ENCODE measurements at regions not wholly inside any gene's neighbourhood (a gene's known extent, or its start where the extent isn't known, plus 50 kb on each side); places are given as distances from the start of the nearest gene placed in this dataset.
"Not testable (repeated sequence)": the region's sequence is repeated elsewhere in the genome, so short reads cannot be mapped to it uniquely, and the experiment has no call there.

GRCh38 chr18:28777756-28778155 lies 600.8 kb upstream of the CDH2 start:
- DNase-seq (ENCODE audit: low spot score): no peak

DNA sequence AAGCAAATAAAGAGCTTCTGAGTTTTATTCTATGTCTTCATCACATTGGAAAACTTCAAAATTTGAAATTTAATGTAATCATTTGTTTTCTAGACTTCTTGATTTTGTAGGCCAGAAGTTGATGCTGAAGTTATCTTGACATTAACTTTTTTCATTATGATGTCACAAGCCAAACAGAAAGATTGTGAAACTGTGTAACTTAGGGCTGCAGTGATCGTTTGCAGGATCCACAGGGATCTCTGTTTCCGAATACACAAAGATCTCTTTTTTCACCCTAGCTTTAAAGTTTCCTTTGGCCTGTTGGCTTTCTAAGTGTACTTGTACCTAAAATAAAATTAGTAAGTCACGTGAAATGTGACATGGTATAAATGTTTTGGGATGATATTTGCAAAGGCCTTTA lies 594.9 kb upstream of the CDH2 start:
- no peak for DNase-seq (ENCODE audit: low spot score)

- DNase-seq (ENCODE audit: low spot score): peak; percentile 68
Measured at GRCh38 chr18:28768791-28769768, 592.1 kb upstream of the CDH2 start.

- peak; percentile 89 for DNase-seq (ENCODE audit: low spot score)
Measured at GRCh38 chr18:28767727-28768211, 590.8 kb upstream of the CDH2 start.

GRCh38 chr18:28767201-28767600 lies 590.3 kb upstream of the CDH2 start:
- no peak for DNase-seq (ENCODE audit: low spot score)

DNA sequence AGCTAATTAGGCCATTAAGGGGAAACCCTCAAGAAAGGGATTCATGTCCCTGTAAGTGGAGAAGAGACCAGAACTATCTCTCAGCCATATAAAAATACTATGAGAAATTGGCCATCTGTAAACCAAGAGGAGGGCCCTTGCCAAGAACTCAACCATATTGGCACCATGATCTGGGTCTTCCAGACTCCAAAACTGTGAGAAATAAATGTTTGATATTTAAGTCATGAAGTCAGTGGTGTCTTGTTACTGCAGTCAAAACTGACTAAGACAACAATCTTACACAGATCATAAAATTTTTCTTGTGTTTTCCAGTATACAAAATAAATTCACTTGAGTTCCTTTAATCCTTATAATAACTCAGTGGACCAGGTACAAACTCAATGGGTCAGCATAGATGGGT lies 589.8 kb upstream of the CDH2 start:
- DNase-seq (ENCODE audit: low spot score): no peak

DNA sequence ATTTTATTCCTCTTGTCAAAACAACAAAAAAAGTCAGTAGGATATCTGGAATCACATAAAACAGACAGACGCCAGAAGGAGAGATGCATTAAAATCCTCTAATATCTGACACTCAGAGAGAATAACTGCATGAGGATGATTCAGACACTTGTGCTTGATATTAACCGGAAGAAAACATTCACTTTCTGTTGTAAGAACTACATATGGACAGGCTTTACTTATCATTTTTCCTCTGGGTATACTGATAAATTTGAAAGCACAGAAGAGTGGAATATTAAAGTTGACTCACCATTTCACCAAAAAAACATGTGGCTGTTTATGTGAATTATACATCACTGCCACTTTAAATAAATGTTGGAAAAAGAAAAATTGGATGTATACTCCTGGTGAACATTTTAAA lies 589.1 kb upstream of the CDH2 start:
- DNase-seq (ENCODE audit: low spot score): no peak

DNA sequence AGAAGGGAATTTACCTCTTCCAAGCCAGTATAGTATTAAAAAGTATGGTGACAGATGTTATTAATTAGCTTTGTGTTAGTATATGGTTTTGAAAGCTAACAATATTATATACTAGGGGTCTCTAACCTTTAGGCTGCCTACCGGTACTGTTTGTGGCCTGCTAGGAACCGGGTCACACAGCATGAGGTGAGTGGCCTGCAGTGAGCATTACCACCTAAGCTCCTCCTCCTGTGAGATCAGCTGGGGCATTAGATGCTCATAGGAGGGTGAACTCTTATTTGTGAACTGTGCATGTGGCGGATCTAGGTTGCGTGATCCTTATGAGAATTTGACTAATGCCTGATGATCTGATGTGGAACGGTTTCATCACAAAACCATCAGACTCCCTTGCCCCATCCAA lies 583.4 kb upstream of the CDH2 start:
- no peak for DNase-seq (ENCODE audit: low spot score)

GRCh38 chr18:28757466-28758008 lies 580.6 kb upstream of the CDH2 start:
- DNase-seq (ENCODE audit: low spot score): no peak

DNA sequence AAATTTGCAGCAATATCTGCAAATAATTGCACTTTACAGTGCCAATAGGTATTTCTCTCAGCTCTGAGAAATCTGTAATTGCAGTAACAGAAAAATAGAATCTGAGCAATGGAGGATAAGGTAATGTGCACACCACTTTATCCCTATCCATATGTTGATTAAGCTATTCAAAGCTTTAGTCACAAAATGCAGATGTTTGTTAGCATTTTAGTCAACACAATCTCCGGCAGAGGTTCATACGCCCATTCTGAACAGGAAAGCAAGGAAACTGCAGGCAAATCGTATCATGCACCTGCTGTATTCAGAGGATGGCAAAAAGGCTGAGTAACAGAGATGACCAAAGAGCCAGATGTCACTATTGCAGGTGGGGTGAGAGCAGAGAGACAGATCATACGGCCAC lies 566.2 kb upstream of the CDH2 start:
- no peak for DNase-seq (ENCODE audit: low spot score)

DNA sequence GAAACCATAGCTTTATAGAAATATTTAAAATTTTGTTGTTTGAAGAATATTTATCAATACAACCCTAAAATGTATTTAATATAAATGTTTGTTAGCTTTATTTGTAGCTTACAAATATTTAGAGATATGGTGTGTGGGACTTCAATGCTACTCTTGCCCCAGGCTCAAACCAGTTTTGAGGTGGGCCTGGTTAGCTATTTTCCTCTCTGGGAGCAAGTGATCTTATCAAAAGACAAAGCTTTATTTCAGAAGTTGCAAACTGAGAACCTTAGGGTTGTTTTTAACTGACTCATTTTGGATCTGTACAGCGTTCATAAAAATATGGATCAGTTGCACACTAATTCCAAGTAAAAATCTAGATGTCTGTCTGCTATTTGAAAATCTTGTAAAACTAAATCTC lies 563.6 kb upstream of the CDH2 start:
- no peak for DNase-seq (ENCODE audit: low spot score)

GRCh38 chr18:28736951-28737350 lies 560.0 kb upstream of the CDH2 start:
- no peak for DNase-seq (ENCODE audit: low spot score)

- DNase-seq (ENCODE audit: low spot score): no peak
Measured at GRCh38 chr18:28736223-28736622, 559.3 kb upstream of the CDH2 start.

DNA sequence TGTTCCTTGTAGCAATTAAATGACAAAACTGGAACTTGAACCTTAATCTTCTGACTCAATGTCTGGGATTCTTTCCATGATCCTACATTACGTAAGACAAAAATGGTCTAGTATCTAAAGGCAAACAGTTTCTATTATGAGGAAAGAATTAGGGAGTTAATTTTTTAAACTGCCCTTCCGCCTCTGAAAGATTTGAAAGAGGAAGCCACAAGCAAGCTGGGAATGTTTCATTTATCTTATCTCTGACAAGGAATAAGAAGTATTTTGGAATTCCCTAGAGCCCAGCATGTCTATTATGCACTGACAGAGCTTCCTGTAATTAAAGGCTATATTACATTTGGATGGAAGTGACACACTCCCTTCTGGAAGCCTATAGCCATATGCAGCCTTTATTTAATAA lies 558.8 kb upstream of the CDH2 start:
- peak; percentile 72 for DNase-seq (ENCODE audit: low spot score)

DNA sequence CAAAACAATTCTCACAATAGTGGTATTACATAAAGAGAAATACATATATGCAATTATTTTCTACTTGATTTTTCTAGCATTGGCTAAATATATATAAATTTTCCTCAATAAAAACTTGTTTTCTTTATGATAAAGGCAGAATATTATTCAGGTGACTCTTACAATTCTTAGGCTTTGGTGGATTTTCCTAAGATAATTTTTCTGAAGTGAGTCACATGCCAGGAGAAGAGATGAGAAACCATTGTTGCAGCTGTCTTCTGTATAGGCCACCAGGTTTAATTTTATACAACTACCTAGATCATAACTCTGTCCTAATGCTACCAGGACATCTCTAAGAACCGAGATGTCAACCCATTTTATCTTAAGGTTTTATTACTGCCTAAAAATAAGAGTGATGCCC lies 552.4 kb upstream of the CDH2 start:
- peak; percentile 14 for DNase-seq (ENCODE audit: low spot score)

DNA sequence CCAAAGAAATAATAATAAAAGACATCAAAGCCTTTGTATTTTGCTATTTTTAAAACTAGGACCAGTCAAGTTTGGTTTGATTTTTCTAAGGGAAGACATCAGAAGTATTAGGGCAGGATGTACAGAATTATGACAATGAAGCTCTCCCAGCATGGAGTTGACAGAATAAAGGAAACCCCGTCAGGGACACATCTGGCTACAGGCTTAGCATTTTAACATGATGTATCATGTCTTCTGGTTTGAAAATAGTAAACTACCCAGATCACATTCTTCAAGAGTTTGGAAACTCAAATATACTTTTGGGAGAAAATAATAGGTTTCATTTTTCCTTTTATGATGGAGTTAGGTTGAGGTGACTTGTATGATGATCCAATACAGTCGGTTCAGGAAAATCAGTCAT lies 552.0 kb upstream of the CDH2 start:
- DNase-seq (ENCODE audit: low spot score): no peak

DNA sequence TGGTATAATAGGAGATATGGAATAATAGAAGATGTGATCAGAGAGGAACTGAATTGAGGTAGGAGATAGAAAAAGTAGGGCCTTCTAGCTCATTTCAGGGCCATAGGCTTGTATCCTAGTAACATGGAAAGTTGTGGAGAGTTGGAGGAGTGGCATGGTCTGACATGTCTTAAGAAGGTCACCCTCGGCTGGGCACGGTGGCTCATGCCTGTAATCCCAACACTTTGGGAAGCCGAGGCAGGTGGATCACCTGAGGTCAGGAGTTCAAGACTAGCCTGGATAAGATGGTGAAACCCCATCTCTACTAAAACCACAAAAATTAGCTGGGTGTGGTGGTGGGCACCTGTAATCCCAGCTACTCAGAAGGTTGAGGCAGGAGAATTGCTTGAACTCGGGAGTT lies 550.3 kb upstream of the CDH2 start:
- not testable (repeated sequence) for DNase-seq (ENCODE audit: low spot score)

DNA sequence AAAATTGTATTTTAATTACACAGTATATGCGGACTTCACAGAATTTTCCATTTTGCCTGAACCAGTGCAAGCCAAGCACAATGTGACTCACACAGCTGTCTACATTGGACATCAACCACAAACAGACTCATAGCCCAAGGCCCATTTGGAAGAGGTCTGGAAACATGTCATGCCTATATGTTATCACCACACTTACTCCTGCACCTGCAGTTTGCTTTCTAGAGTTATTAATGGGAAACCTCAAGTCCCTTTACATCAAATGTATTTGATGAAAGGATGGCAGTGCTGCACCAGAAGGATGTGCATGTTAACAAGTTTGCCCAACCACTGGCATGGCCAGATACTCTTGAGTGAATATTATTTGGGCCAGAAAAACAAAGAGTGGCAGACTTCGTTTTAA lies 548.9 kb upstream of the CDH2 start:
- no peak for DNase-seq (ENCODE audit: low spot score)

DNA sequence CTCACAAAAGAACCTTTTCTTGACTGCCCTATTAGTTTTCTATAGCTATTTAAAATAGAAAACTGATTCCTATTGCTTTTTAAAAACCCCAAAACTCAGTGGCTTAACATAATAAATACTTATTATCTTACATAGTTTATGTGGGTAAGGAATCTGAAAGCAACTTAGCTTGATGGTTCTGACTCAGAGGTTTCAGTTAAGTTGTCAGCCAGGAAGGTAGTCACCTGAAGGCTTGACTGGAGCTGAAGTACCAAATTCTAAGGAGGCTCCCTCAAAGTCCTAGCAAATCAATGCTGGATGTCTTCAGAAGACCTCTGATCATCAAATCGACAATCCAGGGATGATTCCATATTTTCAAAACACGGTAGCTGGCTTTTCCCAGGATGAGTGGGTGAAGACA lies 546.6 kb upstream of the CDH2 start:
- DNase-seq (ENCODE audit: low spot score): no peak

- no peak for DNase-seq (ENCODE audit: low spot score)
Measured at GRCh38 chr18:28718696-28719095, 541.8 kb upstream of the CDH2 start.

GRCh38 chr18:28716338-28716737 lies 539.4 kb upstream of the CDH2 start:
- no peak for DNase-seq (ENCODE audit: low spot score)

- DNase-seq (ENCODE audit: low spot score): no peak
Measured at GRCh38 chr18:28715206-28715605, 538.3 kb upstream of the CDH2 start.

DNA sequence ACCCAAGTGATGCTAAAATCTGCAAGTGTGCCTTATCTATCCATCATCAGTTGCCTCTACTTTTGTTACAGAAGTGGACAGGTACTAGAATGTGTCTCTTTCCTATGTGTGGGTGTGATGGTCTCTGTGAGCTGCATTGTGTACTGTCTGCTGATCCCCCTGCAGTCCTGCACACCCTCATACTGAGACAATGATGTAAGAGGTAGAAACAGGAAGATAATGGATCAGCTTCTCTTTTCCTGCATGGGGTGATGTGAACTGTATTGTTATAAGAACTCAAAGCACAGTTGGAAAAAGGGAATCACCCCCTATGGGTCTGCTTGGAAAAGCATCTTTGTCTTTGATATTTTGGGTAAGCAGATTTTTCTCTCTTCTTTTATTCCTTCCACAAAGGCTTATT lies 537.6 kb upstream of the CDH2 start:
- no peak for DNase-seq (ENCODE audit: low spot score)
